PC-3 (cell line): ENCODE measurements at regions not wholly inside any gene's neighbourhood (a gene's known extent, or its start where the extent isn't known, plus 50 kb on each side); places are given as distances from the start of the nearest gene placed in this dataset.

ENCODE experiments used
- ATAC-seq: fragments of 200-7000 bp; cut with Tn5 transposase; 2 replicates; pipeline ENCODE4 v1.9.1; 2020; ENCODE audit warnings: mild to moderate bottlenecking, moderate library complexity
- BruUV-seq: library from RNA; stranded (reverse); fragments of 400-500 nt; replicated peaks from 2 replicates; lab custom pipeline; 2021; lab: Mats Ljungman, UMichigan
- CTCF ChIA-PET: fragments of 300-600 bp; sonication (Branson Sonifier 250); formaldehyde crosslinking; loops from one replicate; lab custom pipeline; 2022; ENCODE audit warnings: antibody characterized with exemption; lab: Charles Lee
- POLR2A ChIA-PET: fragments of 300-600 bp; sonication (Branson Sonifier 250); formaldehyde crosslinking; loops from one replicate; lab custom pipeline; 2022; ENCODE audit warnings: antibody characterized with exemption; ENCODE audit not compliant: unreplicated experiment; lab: Charles Lee
- DNase-seq: peaks from one replicate; pipeline ENCODE4 v3.0.0-alpha.2; 2015
- H2AFZ ChIP-seq: fragments of 300-600 bp; sonication (generic); 2 replicates; pipeline ENCODE4 v1.6.0; 2016; ENCODE audit warnings: antibody characterized with exemption, low read length
- H3F3A ChIP-seq: fragments of 300-600 bp; sonication (generic); one replicate; pipeline ENCODE4 v1.6.0; 2017; ENCODE audit warnings: antibody characterized with exemption, low read length, control low read depth, mild to moderate bottlenecking; ENCODE audit not compliant: unreplicated experiment
- H3K27ac ChIP-seq: fragments of 300-600 bp; sonication (generic); 2 replicates; pipeline ENCODE4 v1.5.1; 2016; ENCODE audit warnings: mild to moderate bottlenecking, low read length
- H3K27me3 ChIP-seq: fragments of 300-600 bp; sonication (generic); 2 replicates; pipeline ENCODE4 v1.6.1; 2016; ENCODE audit warnings: low read length, mixed read lengths
- H3K36me3 ChIP-seq: fragments of 300-600 bp; sonication (generic); 2 replicates; pipeline ENCODE4 v1.6.1; 2016; ENCODE audit warnings: low read depth, mixed run types, low read length, mixed read lengths
- H3K4me1 ChIP-seq: fragments of 300-600 bp; sonication (generic); 2 replicates; pipeline ENCODE4 v1.5.1; 2016; ENCODE audit warnings: low read length; ENCODE audit not compliant: insufficient read depth
- H3K4me2 ChIP-seq: fragments of 300-600 bp; sonication (generic); 2 replicates; pipeline ENCODE4 v1.6.0; 2016; ENCODE audit warnings: low read length
- H3K4me3 ChIP-seq: fragments of 300-600 bp; sonication (generic); 2 replicates; pipeline ENCODE4 v1.5.1; 2016; ENCODE audit warnings: mild to moderate bottlenecking, low read length, mixed read lengths
- H3K79me2 ChIP-seq: fragments of 300-600 bp; sonication (generic); 2 replicates; pipeline ENCODE4 v1.6.1; 2017; ENCODE audit warnings: low read length, mixed read lengths
- H3K9ac ChIP-seq: fragments of 300-600 bp; sonication (generic); 2 replicates; pipeline ENCODE4 v1.6.0; 2016; ENCODE audit warnings: mild to moderate bottlenecking, low read length
- H3K9me2 ChIP-seq: fragments of 300-600 bp; sonication (generic); replicated peaks from 2 replicates; pipeline ENCODE4 v1.6.1; 2016; ENCODE audit warnings: mixed run types, low read length, mixed read lengths
- H3K9me3 ChIP-seq: fragments of 300-600 bp; sonication (generic); 2 replicates; pipeline ENCODE4 v1.6.1; 2016; ENCODE audit warnings: low read length, mixed read lengths
- H4K20me1 ChIP-seq: fragments of 300-600 bp; sonication (generic); 2 replicates; pipeline ENCODE4 v1.6.1; 2016; ENCODE audit warnings: low read length, mixed read lengths
- EZH2 ChIP-seq: fragments of 300-600 bp; sonication (generic); IDR thresholded peaks from one replicate; pipeline ENCODE4 v1.6.1; 2017; ENCODE audit warnings: antibody characterized with exemption, mild to moderate bottlenecking, low read length; ENCODE audit not compliant: unreplicated experiment
- EZH2phosphoT487 ChIP-seq: fragments of 300-600 bp; sonication (generic); IDR thresholded peaks from 2 replicates; pipeline ENCODE4 v1.6.1; 2018; ENCODE audit warnings: mild to moderate bottlenecking, antibody characterized with exemption, low read length, borderline replicate concordance
- intact Hi-C: fragments of 100-400 bp; cut with micrococcal nuclease; formaldehyde crosslinking; loops from 2 replicates; pipeline ENCODE4 v1.9.0; 2023
- TF ChIP-seq, protein P1 (sequence below): fragments of 300-600 bp; sonication (generic); conservative IDR thresholded peaks from 2 replicates; pipeline ENCODE4 v1.5.1; 2017; ENCODE audit warnings: antibody characterized with exemption, low read depth, mild to moderate bottlenecking, low read length

- ATAC-seq (no peak), DNase-seq (no peak)
- TF ChIP-seq EZH2phosphoT487 (no peak), EZH2 (no peak)
- TF ChIP-seq, protein P1, sequence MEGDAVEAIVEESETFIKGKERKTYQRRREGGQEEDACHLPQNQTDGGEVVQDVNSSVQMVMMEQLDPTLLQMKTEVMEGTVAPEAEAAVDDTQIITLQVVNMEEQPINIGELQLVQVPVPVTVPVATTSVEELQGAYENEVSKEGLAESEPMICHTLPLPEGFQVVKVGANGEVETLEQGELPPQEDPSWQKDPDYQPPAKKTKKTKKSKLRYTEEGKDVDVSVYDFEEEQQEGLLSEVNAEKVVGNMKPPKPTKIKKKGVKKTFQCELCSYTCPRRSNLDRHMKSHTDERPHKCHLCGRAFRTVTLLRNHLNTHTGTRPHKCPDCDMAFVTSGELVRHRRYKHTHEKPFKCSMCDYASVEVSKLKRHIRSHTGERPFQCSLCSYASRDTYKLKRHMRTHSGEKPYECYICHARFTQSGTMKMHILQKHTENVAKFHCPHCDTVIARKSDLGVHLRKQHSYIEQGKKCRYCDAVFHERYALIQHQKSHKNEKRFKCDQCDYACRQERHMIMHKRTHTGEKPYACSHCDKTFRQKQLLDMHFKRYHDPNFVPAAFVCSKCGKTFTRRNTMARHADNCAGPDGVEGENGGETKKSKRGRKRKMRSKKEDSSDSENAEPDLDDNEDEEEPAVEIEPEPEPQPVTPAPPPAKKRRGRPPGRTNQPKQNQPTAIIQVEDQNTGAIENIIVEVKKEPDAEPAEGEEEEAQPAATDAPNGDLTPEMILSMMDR: no peak
- H3K36me3 ChIP-seq: no peaks in the 10 kb centered on the region
- BruUV-seq: no TSS peak
- H4K20me1 ChIP-seq: no peaks in the 10 kb centered on the region
- intact Hi-C loops: no loop called here
- no peak overlapping the region for H2AFZ ChIP-seq
- no peak overlapping the region for H3K4me2 ChIP-seq
- no peaks in the 10 kb centered on the region for H3K4me1 ChIP-seq
- no peaks in the 10 kb centered on the region for H3K79me2 ChIP-seq
- H3K9me2 ChIP-seq: no peaks in the 10 kb centered on the region
- ChIA-PET CTCF (no interaction called here), POLR2A (no interaction called here)
- H3K27ac ChIP-seq: no peak overlapping the region
- H3K9ac ChIP-seq: no peak overlapping the region
- no peaks in the 10 kb centered on the region for H3F3A ChIP-seq
- no peak overlapping the region for H3K4me3 ChIP-seq
- H3K27me3 ChIP-seq: no peaks in the 10 kb centered on the region
- no peaks in the 10 kb centered on the region for H3K9me3 ChIP-seq
Observed at GRCh38 chr1:192933744-192934143, 124.9 kb downstream of the RGS2 start.

- no peak for DNase-seq
- H3K9me2 ChIP-seq: no peaks in the 10 kb centered on the region
- CTCF ChIA-PET: no interaction called here
- no peak for TF ChIP-seq EZH2
- no peak for TF ChIP-seq EZH2phosphoT487
- TF ChIP-seq, protein P1: no peak
- no TSS peak for BruUV-seq
- POLR2A ChIA-PET: no interaction called here
- no peak overlapping the region for H3K4me3 ChIP-seq
- no peaks in the 10 kb centered on the region for H3K27me3 ChIP-seq
- ATAC-seq: no peak
- no peaks in the 10 kb centered on the region for H3K9me3 ChIP-seq
- no peaks in the 10 kb centered on the region for H3K36me3 ChIP-seq
- no peaks in the 10 kb centered on the region for H3K4me1 ChIP-seq
- intact Hi-C loops: no loop called here
- H3K79me2 ChIP-seq: no peaks in the 10 kb centered on the region
- no peaks in the 10 kb centered on the region for H3F3A ChIP-seq
- no peak overlapping the region for H3K9ac ChIP-seq
- H3K4me2 ChIP-seq: no peak overlapping the region
- no peaks in the 10 kb centered on the region for H4K20me1 ChIP-seq
- H3K27ac ChIP-seq: no peak overlapping the region
- H2AFZ ChIP-seq: no peak overlapping the region
Observed at GRCh38 chr1:192936313-192937018, 122.7 kb downstream of the UCHL5 start.

DNA sequence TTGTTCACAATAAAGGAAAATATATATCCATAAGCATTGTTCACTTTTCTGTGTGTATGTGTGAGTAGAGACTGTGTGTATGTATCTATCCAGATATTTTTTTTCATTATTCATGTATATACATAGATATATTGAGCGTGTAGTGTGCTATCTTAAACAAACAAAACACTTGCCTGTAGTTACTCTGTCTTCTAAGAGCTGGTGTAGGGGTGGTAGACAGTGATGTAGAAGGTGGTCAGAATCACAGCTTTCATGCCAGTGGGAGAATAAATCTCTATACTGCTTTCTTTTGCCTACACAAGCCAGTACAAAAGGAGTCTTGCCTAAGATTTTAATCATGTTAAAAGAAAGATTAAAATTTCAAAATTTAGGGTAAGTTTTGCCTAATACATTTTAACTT is 122.0 kb downstream of the UCHL5 start:
- H3K4me3 ChIP-seq: no peak overlapping the region
- H4K20me1 ChIP-seq: no peaks in the 10 kb centered on the region
- no peak overlapping the region for H3K4me2 ChIP-seq
- intact Hi-C loops: no loop called here
- ATAC-seq: no peak
- H3K9me3 ChIP-seq: no peaks in the 10 kb centered on the region
- POLR2A ChIA-PET: no interaction called here
- H3K9me2 ChIP-seq: no peaks in the 10 kb centered on the region
- H3K27me3 ChIP-seq: no peaks in the 10 kb centered on the region
- no peaks in the 10 kb centered on the region for H3K79me2 ChIP-seq
- H3K9ac ChIP-seq: no peak overlapping the region
- no peak for DNase-seq
- H3K4me1 ChIP-seq: no peaks in the 10 kb centered on the region
- no TSS peak for BruUV-seq
- H3K27ac ChIP-seq: no peak overlapping the region
- no peaks in the 10 kb centered on the region for H3K36me3 ChIP-seq
- H3F3A ChIP-seq: no peaks in the 10 kb centered on the region
- no peak overlapping the region for H2AFZ ChIP-seq
- TF ChIP-seq EZH2phosphoT487 (no peak), EZH2 (no peak)
- TF ChIP-seq, protein P1: no peak
- CTCF ChIA-PET: no interaction called here
